GM19025 (cell line): ENCODE measurements at regions not wholly inside any gene's neighbourhood (a gene's known extent, or its start where the extent isn't known, plus 50 kb on each side); places are given as distances from the start of the nearest gene placed in this dataset.
A peak's percentile ranks its signal among the peaks of the same experiment; 100 is the strongest.

ENCODE experiments used
- ATAC-seq: cut with Tn5 transposase; IDR thresholded peaks from one replicate; pipeline ENCODE4 v1.9.1; 2021; ENCODE audit warnings: mild to moderate bottlenecking, low read depth, moderate library complexity; ENCODE audit not compliant: unreplicated experiment

- no peak for ATAC-seq
These were observed 193.6 kb upstream of the BANK1 start for GRCh38 chr4:101596781-101597552.

DNA sequence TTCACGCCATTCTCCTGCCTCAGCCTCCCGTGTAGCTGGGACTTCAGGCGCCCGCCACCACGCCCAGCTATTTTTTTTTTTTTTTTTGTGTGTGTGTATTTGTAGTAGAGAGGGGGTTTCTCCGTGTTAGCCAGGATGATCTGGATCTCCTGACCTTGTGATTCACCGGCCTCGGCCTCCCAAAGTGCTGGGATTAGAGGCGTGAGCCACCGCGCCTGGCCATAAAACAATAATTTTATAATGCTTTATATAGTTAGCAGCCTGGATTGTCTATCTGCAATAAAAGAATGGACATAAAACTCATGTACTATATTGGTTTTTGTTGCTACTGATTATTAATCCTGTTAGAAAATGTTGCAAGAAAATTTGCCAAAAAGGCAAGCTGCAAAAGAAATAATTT lies 195.9 kb upstream of the BANK1 start:
- no peak for ATAC-seq

GRCh38 chr4:101593666-101594065 lies 196.9 kb upstream of the BANK1 start:
- ATAC-seq = no peak

GRCh38 chr4:101584306-101584705 lies 206.2 kb upstream of the BANK1 start:
- no peak for ATAC-seq

GRCh38 chr4:101563126-101563525 lies 215.8 kb upstream of the PPP3CA start:
- ATAC-seq = no peak

DNA sequence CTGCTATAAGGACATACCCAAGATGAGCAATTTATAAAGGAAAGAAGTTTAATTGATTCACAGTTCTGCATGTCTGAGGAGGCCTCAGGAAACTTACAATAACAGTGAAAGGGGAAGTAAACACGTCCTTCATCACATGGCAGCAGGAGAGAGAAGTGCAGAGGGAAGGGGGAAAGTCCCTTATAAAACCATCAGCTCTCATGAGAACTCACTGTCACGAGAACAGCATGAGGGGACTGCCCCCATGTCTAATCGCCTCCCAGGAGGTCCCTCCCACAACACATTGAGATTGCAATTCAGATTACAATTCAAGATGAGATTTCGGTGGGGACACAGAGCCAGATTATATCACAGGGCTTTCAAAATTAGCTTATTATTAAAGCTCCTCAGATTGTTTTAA lies 209.5 kb upstream of the PPP3CA start:
- ATAC-seq = no peak

- ATAC-seq = no peak
These were observed 208.1 kb upstream of the PPP3CA start for GRCh38 chr4:101555341-101555880.

DNA sequence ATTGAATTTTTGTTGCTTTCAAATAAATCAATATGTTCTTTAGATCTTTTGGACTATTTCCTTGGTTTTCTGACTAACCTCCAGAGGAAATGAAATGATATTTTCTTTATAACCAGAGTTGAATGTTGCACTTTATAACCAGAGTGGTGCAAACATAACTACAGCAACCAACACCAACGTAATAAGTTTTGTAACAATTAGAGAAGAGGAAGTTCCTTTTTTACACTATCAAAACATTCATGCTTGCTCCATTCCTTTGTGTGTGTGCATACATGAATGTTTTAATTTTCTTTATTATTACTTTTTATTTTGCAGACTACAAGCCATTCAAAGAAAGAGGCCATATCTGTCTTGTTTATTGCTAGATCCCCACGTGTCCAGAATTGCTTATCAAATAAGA lies 193.0 kb upstream of the PPP3CA start:
- no peak for ATAC-seq

- ATAC-seq = no peak
These were observed 181.2 kb upstream of the PPP3CA start for GRCh38 chr4:101528526-101528925.

- ATAC-seq = peak; percentile 95
These were observed 179.9 kb upstream of the PPP3CA start for GRCh38 chr4:101527188-101527587.

DNA sequence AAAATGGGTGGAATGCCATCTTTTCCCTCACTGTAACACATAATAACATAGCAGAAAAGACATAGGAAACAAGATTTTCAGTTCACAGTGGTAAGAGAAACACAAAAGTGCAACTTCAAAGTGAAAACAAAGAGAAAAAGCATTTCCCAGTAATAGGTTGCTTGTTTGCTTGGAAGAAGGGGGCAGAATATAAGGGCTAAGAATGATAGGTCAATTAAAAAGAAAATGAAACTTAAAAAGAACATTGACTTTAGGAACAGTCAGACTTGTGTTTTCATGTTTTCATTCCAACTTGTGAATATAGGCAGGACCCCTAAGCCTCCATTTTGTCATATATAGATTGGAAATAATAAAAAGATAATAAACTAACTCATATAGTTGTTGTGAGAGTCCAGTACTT lies 168.2 kb upstream of the PPP3CA start:
- ATAC-seq = no peak

DNA sequence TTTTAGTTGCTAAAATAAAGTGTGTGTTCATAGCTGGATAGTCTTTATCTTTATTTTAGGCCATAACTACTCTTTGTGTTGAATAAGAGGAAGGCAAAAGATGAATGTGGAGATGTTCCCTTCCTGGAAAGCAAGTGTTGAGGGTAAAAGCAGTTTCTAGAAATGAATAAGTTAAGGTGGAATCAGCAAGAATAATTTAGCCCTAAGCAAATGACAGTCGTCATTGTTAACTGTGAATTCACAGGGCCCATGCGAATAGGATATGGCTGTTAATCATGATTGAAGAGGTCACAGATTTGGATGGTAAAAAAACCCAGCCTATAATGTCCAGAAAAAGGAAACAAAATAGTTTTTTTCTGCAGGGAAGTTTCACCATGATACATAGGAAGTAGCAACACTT lies 167.8 kb upstream of the PPP3CA start:
- no peak for ATAC-seq

- no peak for ATAC-seq
These were observed 165.1 kb upstream of the PPP3CA start for GRCh38 chr4:101512416-101512815.

DNA sequence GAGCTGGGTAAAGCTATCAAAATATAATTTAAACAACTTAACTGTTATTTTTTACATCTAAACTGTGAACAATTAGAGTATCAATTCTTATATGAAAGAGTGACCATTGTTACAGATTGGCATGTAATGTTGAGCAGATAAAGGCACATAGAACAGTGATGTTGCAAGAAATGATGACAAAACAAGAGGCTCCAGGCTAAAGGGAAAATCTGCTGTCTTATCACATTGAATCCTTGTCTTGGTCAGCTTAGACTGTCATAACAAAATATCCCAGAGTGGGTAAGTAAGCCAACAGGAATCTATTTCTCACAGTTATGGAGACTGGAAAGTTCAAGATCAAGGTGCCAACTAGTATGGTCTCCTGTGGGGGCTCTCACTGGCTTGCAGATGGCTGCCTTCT lies 154.1 kb upstream of the PPP3CA start:
- ATAC-seq = no peak

- ATAC-seq = no peak
These were observed 153.4 kb upstream of the PPP3CA start for GRCh38 chr4:101500742-101501141.

- ATAC-seq = no peak
These were observed 127.9 kb upstream of the PPP3CA start for GRCh38 chr4:101475246-101475645.

- no peak for ATAC-seq
These were observed 123.9 kb upstream of the PPP3CA start for GRCh38 chr4:101471201-101471600.

DNA sequence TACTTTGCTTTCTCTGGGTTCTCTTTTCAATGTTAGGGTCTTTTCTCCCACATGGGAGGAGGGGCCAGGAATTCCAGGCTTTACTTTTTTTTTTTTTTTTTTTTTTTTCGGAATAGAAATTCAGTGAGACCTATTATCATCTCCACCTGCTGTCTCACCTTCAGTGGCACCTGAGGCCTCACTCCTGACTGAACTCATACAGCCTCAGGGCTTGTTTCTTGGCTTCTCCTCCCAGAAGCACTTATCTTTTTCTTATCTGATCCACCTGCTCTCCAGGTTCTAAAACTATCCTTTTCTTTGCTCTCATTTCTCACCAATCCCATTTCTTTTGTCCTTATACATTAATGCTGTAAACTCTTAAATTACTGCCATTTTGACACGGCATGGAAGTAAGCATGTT lies 117.3 kb upstream of the PPP3CA start:
- no peak for ATAC-seq

- ATAC-seq = no peak
These were observed 111.6 kb upstream of the PPP3CA start for GRCh38 chr4:101458914-101459313.

DNA sequence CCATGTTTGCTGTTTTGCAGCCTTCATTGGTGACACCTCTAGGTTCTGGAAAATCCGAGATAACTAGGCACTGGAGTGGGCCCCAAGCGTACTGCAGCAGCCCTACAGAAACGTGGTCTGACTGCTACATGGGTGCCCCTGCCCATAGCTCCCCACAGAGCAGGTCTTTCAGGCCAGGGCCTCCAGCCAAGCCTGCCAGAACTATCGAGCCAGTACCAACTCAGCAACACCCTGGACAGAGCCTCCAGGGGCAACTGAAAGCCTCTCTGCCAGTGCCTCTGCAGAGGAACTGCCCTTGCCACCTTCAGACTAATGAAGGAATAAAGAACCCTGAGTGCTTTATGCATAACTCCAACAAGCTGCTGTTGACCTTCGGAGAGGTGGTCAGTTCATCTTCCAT lies 111.1 kb upstream of the PPP3CA start:
- ATAC-seq = no peak

- ATAC-seq = no peak
These were observed 103.8 kb upstream of the PPP3CA start for GRCh38 chr4:101451086-101451485.

DNA sequence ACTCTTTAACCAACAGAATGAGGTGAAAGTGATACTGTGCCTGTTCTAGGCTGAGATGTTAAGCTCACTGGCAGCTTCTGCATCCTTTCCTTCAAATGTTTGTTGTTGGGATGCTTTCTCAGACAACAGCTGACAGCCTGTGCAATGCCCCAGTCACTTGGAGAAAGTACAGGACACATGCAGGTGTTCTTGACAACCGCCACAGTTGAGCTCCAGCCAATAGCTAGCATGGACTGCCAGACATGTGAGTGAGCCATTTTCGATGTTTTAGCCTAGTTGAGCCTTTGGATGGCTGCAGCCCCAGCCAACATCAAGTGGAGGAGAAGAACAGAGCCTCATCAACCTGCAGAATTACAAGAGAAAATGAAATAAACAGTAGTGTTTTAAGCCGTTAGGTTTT lies 94.1 kb upstream of the PPP3CA start:
- ATAC-seq = no peak
